Esophagus squamous epithelium (tissue), 4 donors: ENCODE measurements at regions not wholly inside any gene's neighbourhood (a gene's known extent, or its start where the extent isn't known, plus 50 kb on each side); places are given as distances from the start of the nearest gene placed in this dataset.

Source experiments
- CTCF ChIP-seq, 6 experiments: fragments of 450-650 bp in 4 of 6; fragments of 200-600 bp in 2 of 6; sonication (generic) in 2 of 6; IDR thresholded peaks; one replicate each; pipeline ENCODE4 v1.5.1; 2016 to 2019; ENCODE audit warnings: antibody characterized with exemption in 6 of 6, mild to moderate bottlenecking in 4 of 6, moderate library complexity in 4 of 6
- POLR2A ChIP-seq, 4 donors: fragments of 450-650 bp; IDR thresholded peaks; one replicate each; pipeline ENCODE4 v1.6.1; 2017; ENCODE audit warnings: antibody characterized with exemption in 4 of 4, mild to moderate bottlenecking in 4 of 4, moderate library complexity in 3 of 4

DNA sequence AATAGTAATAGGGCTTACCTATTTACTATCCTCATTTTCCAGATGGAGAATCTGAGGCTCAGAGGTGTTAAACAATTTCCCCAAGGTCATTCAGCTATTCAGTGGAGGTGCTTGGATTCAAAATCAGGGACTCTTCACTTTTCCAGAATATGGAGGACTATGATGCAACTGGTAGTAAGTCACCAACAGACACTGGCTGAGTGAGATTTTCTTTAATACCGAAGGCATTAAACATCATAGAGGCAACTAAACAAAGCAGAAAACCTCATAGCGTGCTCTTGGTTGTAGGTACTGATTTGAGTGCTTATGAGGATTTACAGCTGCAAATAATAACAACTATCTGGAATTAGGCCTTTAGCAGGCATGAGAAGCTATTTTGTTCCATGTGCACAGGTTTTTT, 134.4 kb downstream of the DLEU7 start:
- TF ChIP-seq CTCF (IDR thresholded peaks at IDR 0.05): no peak
- no peak for TF ChIP-seq POLR2A (IDR thresholded peaks at IDR 0.05)
